ENCODE measurements at regions not wholly inside any gene's neighbourhood (a gene's known extent, or its start where the extent isn't known, plus 50 kb on each side); places are given as distances from the start of the nearest gene placed in this dataset.
A peak's percentile ranks its signal among the peaks of the same experiment; 100 is the strongest.
"Not testable (repeated sequence)": the region's sequence is repeated elsewhere in the genome, so short reads cannot be mapped to it uniquely, and the experiment has no call there.

- DNase-seq, result no peak
These were observed 50.7 kb upstream of the USP7 start for GRCh38 chr16:9014389-9014788.

GRCh38 chr16:9015489-9015888, 51.8 kb upstream of the USP7 start:
- DNase-seq, result no peak

GRCh38 chr16:9016005-9016404, 52.3 kb upstream of the USP7 start:
- not testable (repeated sequence) for DNase-seq

GRCh38 chr16:9016824-9017223, 53.1 kb upstream of the USP7 start:
- DNase-seq, result no peak

GRCh38 chr16:9027070-9027799, 63.5 kb upstream of the USP7 start:
- no peak for DNase-seq

- DNase-seq, result not testable (repeated sequence)
These were observed 63.0 kb upstream of the HAPSTR1 start for GRCh38 chr16:9028491-9028890.

- no peak for DNase-seq
These were observed 60.3 kb upstream of the HAPSTR1 start for GRCh38 chr16:9031107-9031506.

- DNase-seq, result peak; percentile 25
These were observed 58.2 kb upstream of the HAPSTR1 start for GRCh38 chr16:9033125-9033830.

GRCh38 chr16:9034056-9034455, 57.4 kb upstream of the HAPSTR1 start:
- DNase-seq, result no peak

- no peak for DNase-seq
These were observed 55.4 kb upstream of the HAPSTR1 start for GRCh38 chr16:9035996-9036395.

GRCh38 chr16:9039210-9039609, 52.2 kb upstream of the HAPSTR1 start:
- DNase-seq, result no peak

GRCh38 chr16:9040800-9041412, 50.5 kb upstream of the HAPSTR1 start:
- no peak for DNase-seq

All from NCI-H2171 treated with DMSO at 0.1 percent for 48 hours (cell line).